SK-N-DZ (cell line): ENCODE measurements at regions not wholly inside any gene's neighbourhood (a gene's known extent, or its start where the extent isn't known, plus 50 kb on each side); places are given as distances from the start of the nearest gene placed in this dataset.

ENCODE experiments used
- DNase-seq: peaks from one replicate; pipeline ENCODE4 v3.0.0-alpha.2; 2015; ENCODE audit warnings: low spot score

DNA sequence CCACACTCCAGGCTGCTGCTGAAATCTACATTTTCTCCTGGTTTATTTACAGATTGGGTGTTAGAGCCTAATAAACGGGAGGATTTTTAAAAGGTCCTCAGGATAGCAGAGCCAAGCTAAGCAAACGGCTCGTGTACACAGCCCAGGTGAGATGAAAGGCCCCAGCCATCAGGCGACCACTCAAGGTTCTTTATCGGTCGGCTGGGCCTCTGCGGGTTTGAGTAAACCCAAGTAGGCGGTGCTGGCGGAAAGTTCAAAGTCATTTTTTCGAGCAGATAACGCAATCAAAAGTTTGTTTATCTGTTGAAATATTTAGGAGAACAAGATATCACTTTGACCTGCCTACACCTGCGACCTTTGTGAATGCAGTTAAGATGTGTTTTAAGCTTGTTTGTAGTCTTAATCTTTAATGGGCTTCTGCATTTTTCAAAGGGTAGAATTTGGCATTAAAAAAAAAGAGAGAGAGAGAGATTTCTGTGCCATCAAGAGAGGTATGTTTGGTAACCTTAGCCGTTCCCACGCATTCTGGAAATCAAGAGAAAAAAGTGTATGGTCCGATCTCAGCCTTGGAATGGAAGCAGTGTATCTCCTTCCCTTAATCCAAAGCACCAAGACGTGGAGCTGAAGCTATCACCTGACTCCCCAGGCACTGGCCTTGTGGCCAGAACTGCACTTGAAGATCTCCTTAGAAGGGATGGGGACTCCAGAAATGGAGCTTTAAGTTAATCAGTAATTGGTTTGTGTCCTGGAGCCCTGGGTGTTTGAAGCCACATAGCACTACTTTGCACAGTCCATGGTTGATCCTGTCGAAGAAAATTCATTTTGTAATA lies 301.7 kb upstream of the IRX5 start:
- DNase-seq, result no peak

DNA sequence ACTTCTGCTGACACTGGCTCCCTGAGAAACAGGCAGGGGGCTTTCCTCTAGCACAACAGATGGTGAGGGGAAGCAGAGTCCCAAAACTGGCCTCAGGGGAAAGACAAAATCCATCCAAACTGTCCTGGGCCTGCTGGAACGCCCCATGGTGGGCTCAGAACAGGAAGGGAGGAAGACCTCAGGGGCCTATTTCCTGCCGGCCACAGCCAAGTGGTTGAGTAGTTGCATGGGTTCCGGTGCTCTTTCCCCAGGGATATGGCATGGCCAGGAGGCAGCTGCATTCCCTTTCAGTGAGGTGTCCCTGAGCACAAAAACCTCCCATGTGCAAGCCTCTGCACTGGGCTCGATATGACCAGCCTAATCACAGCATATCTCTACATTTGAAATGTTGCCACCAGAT lies 303.0 kb upstream of the IRX5 start:
- DNase-seq, result no peak

DNA sequence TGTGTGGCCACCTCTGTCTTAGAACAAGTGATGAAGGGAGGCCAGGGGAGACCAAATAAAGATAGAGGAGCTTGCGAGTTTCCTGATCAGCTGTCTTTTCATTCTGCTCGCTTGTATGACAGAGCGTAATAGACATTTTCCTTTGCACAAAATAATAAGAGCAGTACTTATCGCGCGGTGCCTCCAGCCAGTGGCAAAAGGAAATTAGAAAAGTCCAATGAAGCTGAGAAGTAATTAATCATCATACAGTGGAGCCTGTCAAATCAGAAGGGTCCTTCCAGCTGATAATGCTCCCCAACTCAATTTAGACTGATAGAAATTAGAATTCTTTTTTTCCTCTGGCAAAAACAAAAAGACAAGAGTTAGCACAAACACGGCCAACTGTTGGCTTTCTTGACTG lies 307.0 kb upstream of the IRX5 start:
- DNase-seq, result no peak

DNA sequence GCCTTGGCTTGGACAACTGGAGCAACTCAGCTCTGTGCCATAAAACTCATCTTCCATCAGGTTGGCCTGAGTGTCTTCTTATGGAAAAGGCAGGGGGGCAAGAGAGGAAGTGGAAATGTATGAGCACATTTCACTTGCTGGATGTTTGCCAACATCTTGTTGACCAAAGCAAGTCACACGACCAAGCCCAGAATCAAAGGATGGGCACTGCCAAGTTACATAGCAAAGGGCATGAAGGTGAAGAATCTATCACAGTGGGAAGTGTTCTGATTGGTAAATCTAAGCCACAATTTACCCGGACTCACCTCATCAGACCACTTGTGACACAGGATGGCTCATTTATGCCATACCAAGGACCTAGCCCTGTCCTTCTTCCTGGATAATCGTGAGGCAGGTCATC lies 310.5 kb upstream of the IRX5 start:
- no peak for DNase-seq

DNA sequence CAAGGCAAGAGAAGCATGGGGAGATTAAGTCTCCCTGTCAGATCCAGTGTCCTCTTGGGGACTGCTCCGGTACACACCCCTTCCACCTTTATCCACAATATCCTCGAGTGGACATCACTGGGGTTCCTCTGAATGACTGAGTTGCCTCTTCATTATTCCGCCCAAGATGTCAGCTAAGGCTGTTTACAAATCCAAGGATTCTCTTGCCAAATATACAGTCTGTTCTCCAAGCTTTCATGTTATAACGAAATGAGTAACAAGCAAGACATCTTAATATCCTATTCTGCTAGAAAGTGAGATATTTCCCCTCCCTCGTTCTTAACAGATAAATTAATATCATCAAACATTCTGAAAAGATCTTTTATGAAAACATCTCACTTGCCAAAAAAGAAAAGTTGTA lies 314.1 kb upstream of the IRX5 start:
- no peak for DNase-seq

DNA sequence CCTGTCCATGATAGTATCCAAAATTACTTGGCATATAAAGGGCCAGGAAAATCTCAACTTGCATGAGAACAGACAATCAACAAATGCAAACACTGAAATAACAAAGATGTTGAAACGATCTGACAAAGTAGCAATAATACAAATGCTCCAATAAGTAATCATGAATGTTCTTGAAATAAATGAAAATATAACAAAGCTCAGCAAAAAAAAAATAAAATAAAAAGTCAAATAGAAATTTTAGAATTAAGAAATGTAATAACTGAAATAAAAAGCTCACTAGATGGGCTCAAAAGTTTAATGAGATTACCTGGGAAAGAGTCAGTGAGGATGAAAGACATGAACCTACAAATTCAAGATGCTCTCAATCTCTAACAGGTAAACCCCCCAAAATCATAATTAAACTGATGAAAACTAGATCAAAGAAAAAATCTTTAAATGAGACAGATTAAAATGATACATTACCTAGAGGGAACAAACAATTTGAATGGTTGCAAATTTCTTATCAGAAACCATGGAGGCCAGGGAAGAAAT lies 319.0 kb upstream of the IRX3 start:
- DNase-seq, result no peak

DNA sequence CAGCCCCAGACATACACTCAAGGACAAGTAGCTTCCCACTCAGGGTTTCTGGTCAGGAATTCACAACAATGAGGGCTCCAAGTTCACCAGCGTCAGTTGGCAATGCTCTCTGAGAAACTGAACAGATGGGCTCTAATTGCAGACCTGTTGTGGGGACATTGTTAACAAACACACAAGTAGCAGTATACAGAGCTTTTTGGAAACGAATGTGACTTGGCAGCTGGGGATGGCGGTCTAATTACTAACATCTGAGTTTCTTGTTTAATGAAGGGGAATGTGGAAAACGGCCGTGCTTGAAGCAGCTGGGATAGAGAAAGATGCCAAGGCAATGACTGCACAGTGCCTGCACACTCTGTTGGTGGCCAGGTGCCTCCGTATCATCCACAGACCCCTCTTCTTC lies 316.1 kb upstream of the IRX3 start:
- no peak for DNase-seq

DNA sequence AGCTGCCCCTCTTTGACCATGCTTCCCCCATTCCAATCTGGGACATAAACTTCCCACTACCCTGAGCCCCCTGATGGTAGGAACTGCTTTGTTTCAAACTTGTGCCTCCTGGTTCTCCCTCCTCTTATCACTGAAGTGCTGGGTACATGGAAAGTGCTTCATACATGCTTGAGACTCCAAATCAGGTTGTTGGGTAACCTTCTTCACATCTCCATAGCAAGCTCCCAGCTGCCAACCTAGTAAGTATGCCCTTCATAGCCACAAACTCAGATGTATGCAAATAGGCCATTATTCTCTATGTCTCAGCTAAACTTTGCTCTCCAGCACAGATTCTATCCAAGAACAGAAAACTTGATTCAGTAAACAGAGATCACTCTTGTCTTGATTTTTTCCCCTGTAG lies 310.6 kb upstream of the IRX3 start:
- no peak for DNase-seq

DNA sequence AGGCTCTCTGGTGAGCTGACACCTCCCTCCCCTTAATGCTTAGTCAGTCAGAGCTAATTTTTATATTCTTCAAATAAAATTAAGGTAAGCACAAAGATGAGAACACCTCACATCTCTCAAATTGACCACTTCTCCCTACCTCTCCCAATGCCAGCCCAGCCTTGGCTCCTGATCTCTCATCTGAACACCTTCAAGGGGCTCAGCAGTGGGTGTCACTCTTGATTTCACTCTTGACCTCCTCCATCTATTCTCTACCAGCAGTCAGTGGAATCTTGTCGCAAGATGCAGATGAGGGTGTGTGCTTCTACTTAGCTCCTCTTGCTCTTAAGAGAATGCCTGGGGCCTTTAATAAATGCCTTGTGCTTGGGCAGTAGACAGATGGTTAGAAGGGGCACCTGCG lies 309.0 kb upstream of the IRX3 start:
- DNase-seq, result no peak

DNA sequence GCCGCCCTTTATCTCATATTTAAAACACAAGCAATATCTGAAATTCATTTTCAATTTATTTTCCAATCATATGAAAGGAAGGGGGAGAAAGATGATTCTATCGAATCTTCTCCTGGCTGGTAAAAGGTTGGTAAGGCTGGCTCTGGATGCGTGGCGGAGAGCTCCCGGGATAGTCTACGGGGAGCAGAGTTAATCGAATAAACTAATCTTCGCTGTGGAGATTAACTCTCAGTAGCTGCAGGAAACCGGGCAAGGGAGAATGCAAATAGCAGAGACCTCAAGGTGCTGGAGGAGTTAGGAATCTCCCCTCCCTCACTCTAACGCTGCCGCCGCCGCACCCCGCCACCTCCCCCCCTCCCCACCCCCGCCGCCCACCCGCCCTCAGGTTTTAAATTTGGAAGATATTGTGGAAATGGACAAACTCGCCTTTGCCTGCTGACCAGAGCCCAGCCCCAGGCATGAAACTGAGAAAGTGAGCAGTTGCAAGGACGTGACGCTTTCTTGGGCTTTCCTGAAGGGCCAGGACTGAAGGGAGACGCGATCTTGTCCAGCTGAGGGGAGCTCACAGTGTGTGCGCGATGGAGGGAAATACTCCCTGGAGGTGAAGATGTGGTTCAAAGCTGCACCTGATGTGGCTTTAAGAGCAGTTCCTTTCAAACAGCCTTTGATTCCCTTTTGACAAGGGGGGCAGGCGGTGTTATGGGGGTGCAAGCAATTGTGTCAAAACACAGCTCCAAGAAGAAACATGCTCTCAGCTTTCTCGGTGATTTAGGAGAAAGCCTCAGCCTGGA lies 308.2 kb upstream of the IRX3 start:
- DNase-seq, result peak; percentile 5

DNA sequence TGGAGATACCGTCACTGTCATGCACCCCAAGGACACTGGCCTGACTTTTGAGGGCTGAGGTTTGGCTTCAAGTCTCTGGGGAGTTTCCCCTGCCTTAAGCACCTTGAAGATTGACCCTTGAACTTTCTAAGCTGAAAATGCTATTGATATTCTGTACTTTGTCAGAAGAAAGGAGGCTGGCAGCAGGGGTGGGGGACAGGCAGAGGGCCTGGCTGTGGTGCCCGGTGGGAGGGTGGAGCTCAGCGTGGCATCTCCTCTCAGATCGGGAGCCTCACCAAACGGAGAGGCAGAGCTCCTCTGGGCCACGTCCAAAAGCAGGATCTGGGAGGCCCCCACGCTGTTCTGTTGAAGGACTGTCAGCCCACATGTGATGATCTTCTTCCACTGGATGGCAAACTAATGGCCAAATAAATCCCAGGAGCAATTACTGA lies 305.2 kb upstream of the IRX3 start:
- no peak for DNase-seq

DNA sequence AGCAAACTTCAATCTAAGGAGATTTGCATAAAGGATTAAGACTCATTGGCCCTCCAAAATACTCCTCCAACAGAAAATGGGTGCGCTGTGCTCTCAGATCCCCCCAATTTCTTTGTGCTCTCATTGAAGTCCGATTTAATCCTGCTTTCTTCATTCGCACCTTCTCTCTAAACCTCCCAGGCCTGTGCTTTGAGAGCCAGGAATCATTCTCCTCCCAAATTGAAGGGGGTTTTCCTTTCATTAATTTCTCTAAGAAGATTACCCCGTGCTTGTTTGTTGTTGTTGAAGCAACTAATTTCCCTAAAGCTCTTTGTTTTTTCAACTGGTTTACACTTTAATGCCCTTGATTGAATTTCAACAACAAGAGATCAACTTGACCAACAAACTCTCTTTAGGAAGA lies 304.2 kb upstream of the IRX3 start:
- DNase-seq, result no peak

DNA sequence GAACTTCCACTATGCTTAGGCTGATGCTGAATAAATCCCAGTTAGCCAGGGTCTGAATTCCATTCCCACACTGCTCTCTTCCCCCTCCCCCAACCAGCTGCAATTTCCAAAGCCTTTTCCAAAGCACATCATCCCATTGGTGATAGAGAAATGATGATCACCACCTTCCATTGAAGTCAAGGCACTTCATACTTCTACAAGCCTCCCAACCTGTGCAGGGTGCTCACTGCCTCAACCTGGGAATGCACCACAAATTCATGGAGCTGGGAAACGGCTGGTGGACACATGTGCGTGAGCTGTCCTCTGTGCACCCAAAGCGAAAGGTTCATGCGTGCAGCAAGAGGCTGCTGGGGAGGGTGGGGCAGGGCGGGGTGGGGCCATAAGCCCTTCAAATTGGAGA lies 302.7 kb upstream of the IRX3 start:
- no peak for DNase-seq

DNA sequence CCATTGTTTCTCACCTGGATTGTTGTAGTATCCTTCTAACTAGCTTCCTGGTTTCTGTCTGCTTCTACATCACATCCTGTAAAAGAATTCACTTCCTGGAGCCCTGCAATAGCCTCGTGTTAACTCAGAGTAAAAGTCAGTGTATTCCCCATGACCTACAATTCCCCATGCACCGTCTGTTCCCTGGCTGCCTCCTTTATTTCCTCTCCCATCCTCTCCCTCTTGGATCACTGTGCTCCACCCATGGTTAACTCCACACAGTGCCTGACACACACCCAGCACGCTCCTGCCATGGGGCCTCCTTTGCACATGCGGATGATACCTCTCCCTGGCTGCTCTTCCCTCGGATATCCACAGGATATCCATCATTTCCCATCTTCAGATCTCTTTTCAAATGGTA lies 301.4 kb upstream of the IRX3 start:
- no peak for DNase-seq

DNA sequence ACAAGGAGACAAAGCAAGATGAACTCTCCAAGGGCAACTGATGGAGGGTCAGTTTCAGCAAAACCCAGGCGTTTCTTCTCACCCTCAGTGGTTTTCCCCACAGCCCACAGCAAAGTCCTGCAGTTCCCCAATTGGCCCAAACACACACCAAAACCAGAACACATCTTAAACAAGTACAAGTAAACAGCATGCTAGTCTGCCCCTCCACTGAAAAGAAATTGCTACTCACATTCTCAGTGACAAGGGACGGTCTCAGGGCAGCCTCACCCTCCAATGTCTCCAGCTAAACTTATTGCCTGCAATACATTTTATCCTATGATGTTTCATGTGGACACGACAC lies 300.6 kb upstream of the IRX3 start:
- no peak for DNase-seq

DNA sequence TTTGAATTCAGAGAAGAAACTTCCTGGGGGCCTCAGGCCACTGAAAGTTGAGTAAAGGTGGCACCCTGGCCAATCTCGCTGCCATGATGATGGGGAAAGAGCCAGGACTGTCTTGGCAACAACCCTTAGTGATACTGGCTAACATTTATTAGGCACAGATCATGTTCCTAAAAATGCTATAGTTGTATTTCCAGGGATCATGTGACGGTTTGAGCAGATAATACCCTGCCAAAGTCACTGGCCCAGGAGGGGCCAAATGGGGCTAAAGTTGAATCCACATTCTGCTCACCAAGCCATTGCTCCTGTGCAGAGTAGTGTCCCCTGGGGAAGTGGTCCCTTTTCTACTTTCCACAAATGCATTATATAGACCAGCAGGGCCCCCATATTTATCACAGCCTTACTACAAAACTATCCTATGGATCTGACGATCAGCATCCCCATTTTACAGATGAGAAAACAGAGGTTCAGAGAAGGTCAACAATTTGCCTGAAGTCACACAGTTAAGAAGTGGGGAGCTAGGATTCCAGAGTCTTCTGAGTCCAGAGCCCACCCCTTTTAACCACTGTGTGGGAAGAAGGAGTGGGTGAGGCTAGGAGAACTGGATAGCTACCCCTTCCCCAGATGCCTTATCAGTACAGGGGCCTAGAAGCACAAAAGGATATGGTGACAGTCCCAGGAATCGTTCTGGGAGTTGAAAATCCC lies 300.0 kb upstream of the IRX3 start:
- DNase-seq, result no peak

DNA sequence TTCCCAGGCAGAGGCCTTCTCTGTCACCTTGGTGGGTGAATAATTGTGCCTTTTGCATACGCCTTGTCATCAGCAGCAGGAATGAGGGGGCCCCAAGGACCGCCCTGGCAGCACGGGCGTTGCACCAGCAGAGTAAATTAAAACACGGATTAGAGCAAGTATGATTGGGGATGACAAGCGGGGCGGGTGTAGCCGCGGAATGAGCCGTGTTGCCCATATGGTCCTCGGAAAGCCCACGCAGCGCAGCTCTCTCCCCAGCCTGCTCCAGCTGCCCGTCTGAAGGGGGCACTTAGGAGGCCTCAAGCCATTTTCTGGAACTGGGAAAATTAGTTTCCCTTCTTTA lies 299.4 kb upstream of the IRX3 start:
- no peak for DNase-seq

DNA sequence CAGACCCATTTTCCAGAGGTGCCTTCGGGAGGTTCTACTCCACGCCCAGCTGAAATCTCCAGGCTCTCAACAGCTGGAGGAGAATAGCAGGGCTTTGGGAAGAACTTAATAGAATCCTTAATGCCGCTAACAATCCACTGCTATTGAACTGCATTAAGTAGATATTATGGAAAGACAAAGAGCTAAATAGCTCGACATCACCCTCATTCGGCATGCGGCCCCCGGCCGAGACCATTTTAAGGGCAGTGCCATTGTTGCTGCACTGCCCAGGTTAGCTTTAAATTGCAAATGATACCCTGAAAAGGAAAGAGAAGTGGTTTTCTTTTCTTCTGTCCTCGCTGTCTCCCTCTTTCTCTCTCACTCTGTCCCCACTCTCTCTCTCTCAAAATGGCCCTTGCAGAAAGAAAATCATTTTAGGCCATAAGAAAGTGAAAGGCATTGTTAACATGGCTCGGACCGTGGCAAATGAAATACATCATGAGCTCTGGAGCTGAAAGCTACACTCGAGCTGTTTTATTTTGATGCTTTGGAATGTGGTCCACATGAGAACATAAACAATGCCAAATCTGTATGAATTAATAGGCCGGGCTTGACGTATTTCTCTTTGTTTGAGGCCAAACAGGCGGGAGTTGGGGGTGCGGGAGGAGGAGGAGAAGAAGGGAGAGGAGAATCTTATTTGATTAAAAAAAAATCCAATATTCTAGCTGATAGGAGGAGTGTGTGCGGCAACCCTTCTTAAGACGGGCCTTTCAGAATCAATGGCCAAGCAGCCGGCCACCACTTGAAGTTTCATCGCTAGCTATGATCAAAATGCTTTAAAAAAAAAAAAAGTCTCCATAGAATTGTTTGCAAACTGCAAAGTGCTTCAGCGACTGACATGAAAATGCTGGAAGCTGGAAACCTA lies 298.8 kb upstream of the IRX3 start:
- no peak for DNase-seq

DNA sequence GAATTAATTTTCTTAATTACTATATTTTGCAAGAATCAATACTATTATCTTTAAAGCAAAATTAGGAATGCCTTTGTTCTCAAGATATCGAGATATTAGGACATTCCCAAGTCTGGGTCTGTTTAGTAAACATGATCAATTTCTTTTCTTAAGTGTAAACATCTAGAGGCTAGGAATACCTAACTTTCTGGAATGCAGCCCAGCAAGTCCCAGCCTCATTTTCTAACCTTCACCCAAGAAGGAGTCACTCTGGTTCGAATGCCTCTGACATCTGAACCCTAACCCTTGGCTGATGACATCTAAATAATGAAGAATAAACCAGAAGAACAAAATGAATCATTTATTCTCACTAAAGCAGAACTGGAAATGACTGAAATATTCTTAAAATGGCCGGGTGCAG lies 297.5 kb upstream of the IRX3 start:
- DNase-seq, result no peak

DNA sequence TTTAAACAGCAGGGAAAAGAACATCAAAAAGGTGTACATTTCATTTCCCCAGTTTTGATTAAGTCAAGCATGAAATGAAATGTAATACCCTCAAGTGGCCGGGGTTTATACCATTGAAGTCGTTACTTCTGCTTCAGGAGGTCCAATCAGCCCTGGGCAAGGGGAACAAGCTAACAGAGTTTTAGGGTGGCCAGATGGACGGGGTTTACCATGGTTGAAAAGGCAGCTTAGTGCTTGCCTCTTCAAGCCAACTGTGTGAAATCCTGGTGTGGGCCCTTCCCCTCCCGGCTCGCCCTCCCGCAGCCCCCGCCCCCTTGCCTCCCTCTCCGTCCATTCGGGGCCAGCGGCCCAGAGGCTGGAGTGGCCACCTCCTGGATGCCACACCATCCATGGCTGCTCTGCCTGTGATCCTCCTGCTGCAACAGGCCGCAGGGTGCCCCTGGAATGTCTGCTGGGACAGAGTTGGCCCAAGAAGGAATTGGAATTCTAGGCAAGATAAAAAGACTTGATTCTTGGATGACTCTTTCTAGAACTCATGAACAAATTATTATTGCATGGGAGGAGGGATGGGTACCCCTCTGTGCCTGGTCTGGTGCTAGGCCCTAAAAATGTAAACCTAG lies 296.2 kb upstream of the IRX3 start:
- DNase-seq, result no peak

DNA sequence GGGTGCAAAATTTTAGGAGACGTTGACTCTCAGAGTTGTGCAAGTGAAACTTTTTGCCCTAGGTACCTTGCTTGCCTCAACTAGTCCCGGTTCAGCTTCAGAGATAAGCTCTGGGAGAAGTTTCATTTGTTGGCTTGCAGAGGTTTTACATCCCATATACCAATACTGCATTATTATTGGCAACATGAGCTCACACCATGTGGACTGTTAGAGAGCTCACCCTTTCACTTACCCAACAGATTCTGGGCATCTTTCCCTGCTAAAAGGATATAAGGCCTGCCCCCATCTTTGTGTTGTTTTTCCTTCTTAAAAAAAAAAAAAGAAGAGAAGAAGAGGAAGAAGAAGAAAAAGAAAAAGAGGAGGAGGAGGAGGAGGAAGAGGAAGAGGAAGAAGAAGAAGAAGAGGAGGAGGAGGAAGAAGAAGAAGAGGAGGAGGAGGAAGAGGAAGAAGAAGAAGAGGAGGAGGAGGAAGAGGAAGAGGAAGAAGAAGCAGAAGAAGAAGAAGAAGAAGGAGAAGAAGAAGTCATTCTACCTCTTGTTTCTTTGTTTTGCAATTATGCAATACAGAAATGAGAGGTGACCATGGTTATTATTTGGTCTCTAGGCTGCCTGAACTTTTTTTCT lies 292.6 kb upstream of the IRX3 start:
- no peak for DNase-seq
